Stimulated activated CD8-positive, alpha-beta memory T cell treated with anti-CD3 and anti-CD28 coated beads, Interleukin-15, amount 100 ng/mL, for 4 hours (primary cell): ENCODE measurements at regions not wholly inside any gene's neighbourhood (a gene's known extent, or its start where the extent isn't known, plus 50 kb on each side); places are given as distances from the start of the nearest gene placed in this dataset.
"Not testable (repeated sequence)": the region's sequence is repeated elsewhere in the genome, so short reads cannot be mapped to it uniquely, and the experiment has no call there.

Experiments used
- DNase-seq, 2 donors: peaks; one replicate each; pipeline ENCODE4 v3.0.0-alpha.2; 2020; ENCODE audit warnings: low read depth in 2 of 2

- no peak for DNase-seq
Observed at GRCh38 chr4:128758314-128758922, 51.1 kb upstream of the JADE1 start.

- DNase-seq, result no peak
Observed at GRCh38 chr4:128757712-128758111, 51.8 kb upstream of the JADE1 start.

GRCh38 chr4:128751354-128751753 is 58.1 kb upstream of the JADE1 start:
- DNase-seq, result no peak

GRCh38 chr4:128741748-128742147 is 67.8 kb upstream of the JADE1 start:
- not testable (repeated sequence) for DNase-seq

- no peak for DNase-seq
Observed at GRCh38 chr4:128737098-128737513, 72.4 kb upstream of the JADE1 start.

GRCh38 chr4:128735714-128736113 is 73.8 kb upstream of the JADE1 start:
- no peak for DNase-seq

- no peak for DNase-seq
Observed at GRCh38 chr4:128728190-128728589, 81.3 kb upstream of the JADE1 start.

- DNase-seq, result no peak
Observed at GRCh38 chr4:128727658-128728057, 81.8 kb upstream of the JADE1 start.

GRCh38 chr4:128725405-128726055 is 84.0 kb upstream of the JADE1 start:
- DNase-seq, result no peak

GRCh38 chr4:128722911-128723310 is 86.6 kb upstream of the JADE1 start:
- DNase-seq, result no peak

GRCh38 chr4:128721896-128722295 is 87.6 kb upstream of the JADE1 start:
- no peak for DNase-seq

GRCh38 chr4:128720270-128720669 is 89.2 kb upstream of the JADE1 start:
- DNase-seq, result no peak

- DNase-seq, result no peak
Observed at GRCh38 chr4:128718768-128719167, 90.7 kb upstream of the JADE1 start.

GRCh38 chr4:128716338-128716737 is 93.2 kb upstream of the JADE1 start:
- DNase-seq, result no peak

GRCh38 chr4:128715616-128716015 is 93.9 kb upstream of the JADE1 start:
- DNase-seq, result no peak

GRCh38 chr4:128711361-128711760 is 98.1 kb upstream of the JADE1 start:
- DNase-seq, result no peak

GRCh38 chr4:128709268-128709667 is 100.2 kb upstream of the JADE1 start:
- no peak for DNase-seq

- DNase-seq, result no peak
Observed at GRCh38 chr4:128707864-128708263, 101.6 kb upstream of the JADE1 start.

GRCh38 chr4:128703948-128704347 is 105.6 kb upstream of the JADE1 start:
- no peak for DNase-seq

GRCh38 chr4:128700659-128701350 is 108.7 kb upstream of the JADE1 start:
- no peak for DNase-seq

GRCh38 chr4:128698386-128698785 is 111.1 kb upstream of the JADE1 start:
- no peak for DNase-seq

- no peak for DNase-seq
Observed at GRCh38 chr4:128697323-128697722, 112.2 kb upstream of the JADE1 start.

GRCh38 chr4:128690011-128690410 is 119.5 kb upstream of the JADE1 start:
- DNase-seq, result no peak
